ENCODE measurements at regions not wholly inside any gene's neighbourhood (a gene's known extent, or its start where the extent isn't known, plus 50 kb on each side); places are given as distances from the start of the nearest gene placed in this dataset.

DNA sequence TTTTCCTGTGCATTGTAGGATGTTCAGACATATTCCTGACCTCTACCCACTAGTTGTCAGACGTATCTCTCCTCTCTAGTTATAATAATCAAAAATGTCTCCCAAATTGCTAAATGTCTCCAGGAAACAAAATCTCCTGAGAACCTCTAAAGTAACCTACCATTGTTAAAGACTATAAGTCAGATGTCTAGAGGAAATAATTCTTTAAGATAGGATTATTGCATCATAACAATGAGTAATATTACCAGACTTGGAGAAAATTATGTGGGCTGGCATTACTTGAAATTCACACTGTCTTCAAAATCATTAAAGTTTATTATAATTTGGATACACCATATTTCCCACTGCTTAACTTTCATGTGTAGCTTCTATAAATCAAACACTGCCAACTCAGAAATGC lies 643.0 kb upstream of the ADGRL2 start:
- DNase-seq (ENCODE audit: low spot score) = no peak

DNA sequence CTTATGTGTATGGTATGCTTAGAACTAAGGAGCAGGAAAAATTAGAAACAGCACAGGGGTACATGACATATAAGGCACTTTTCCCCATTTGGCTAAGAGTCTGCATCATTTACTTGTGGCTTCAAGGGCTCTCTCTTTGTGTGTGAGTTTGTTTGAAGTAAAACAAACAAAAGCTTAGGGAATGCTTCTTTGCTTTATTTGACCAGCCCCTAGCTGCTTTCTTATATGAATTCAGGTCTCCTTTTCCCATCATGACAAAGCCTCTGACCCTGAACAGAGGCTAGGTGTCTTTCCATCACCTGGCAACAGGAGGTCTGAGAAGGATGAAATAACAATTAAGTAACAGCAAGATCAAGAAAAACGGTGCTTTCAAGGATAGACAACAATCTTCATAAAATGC lies 643.8 kb upstream of the ADGRL2 start:
- DNase-seq (ENCODE audit: low spot score) = no peak

DNA sequence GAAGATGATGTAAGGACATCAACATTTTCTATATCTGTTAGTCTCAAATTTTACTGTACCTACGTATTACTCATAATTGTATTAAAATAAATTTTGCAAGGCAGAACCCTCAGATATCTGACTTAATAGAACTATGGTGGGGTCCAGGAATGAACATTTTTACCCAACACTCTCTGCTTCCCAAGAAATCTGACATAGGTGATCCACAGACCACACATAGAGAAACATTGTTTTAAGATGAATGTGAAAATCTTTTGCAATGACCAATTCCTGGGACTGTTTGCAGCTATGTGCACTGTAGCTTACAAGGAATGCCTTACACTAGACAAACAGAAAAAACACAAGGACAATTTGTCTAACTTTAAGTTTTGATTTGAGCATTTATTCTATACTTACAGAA lies 645.6 kb upstream of the ADGRL2 start:
- no peak for DNase-seq (ENCODE audit: low spot score)

DNA sequence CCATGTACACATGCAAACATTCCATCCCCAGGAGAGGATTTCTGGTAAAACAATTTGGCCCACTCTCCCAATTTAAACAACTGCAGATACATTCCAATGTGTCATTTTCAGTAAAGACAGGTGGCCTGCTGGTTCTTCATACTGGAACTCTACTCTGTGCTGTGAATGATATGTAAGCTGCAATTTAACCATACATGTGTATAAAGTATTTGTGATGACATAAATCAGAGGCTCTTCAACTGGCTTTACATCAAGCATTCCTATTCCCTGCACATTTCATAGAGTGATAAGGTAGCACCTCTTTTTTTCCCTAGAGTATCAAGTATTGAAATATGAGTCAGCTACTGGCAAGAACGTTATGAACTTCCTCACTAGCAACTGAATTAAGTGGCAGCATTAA lies 649.5 kb upstream of the ADGRL2 start:
- DNase-seq (ENCODE audit: low spot score) = no peak

DNA sequence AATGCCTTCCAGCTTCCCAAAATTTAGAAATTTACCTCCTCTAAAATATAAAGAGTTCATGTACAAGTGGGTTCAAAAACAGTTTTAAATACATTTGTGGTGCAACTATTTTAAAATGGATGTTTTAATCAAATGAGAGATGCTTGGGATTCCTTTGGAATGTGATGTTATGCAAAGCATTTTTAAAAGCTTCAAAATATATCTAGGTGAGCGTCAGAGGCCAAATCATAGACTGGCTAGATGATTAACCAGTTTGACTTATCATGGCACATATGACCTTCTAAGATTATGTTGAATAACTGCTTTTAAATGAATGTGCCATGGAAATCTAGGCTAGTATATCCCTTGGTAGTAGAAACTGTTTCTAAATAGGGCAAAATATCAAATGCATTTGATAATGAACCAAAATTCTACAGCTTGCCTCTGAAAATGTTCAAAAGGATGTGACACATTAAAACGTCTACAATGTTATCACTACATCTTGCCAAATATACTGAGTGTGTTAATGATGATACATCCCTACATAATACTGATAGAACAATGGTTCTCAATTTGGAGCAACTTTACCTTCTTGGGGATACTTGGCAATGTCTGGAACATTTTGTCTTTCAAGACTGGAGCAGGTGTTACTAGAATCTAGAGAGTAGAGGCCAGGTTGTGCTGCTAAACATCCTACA lies 650.9 kb upstream of the ADGRL2 start:
- no peak for DNase-seq (ENCODE audit: low spot score)

DNA sequence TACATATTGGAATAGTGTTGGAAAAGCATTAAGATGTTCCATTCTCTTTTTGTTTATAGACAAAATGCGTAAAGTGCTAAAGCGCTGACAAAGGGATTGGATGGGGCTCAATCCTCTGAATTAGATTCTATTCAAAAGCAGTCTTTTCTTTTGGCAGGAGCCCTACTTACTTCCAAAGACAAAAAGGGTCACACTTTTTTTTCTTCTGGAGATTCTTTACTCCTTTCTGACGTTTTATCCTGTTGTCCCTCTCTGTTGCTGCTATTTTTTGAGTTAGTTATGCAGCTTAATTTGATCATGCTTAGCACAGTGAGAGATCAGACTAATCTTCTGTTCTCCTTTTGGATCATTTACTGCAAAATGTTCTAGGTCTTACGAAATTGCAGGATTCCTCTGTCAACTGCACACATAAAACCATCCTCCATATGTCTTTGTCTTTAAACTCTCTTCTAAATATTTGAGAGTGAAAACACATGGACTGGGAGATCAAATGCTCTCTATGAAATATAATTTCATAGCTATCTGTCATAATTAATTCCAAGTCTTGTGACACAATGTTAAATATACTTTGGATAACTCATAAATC lies 656.4 kb upstream of the ADGRL2 start:
- DNase-seq (ENCODE audit: low spot score) = no peak

DNA sequence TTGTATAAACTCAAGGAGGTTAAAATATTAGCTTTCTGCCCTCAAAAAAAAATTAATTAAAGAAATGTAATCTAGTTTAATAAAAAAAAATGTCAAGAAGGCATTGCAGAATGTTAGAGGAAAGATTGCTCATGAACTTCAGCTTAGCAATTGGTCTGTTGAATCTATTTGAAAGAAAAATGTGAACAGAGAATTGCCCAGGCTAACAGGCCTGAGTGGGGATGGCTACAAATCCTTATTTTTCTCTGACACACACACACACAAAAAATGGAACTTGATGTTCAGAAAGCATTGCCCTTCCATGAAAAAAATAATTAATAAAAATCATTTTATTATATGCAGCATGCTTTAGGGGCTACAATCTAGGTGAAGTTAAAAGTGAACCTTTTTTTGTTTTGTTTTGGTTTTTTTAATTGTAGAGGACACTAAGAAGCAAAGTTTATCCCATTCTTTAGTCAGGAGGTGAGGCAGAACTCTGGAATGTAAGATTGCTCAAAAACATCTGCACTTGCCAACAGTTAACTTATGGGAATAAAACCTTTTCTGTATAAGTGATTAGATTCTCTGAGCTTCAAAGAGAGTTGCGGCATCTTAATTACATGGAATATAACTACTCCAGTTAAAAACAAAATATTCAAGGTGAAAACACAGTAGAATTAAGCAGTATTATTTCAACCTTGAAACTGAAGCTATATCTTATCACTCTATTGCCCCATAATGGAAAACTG lies 658.5 kb upstream of the ADGRL2 start:
- DNase-seq (ENCODE audit: low spot score) = no peak

DNA sequence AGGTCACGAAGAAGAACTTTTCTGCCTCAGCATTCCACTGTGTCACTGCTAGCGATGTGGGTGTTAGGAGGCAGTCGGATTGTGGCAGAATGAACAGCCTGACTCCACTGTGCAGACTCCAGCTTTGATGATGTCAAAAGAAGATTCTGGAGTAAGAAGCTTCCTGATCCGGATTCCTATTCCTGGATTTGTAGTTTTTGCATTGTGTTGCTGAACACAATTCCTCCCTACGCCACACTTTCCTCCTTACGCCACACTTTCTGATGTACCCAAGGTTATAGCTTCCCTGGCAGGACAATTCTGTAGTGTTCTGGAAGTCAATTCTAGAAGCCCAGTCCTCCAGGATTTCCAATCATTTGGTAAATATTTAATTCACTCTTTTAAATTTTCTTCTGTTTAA lies 665.2 kb upstream of the ADGRL2 start:
- no peak for DNase-seq (ENCODE audit: low spot score)

DNA sequence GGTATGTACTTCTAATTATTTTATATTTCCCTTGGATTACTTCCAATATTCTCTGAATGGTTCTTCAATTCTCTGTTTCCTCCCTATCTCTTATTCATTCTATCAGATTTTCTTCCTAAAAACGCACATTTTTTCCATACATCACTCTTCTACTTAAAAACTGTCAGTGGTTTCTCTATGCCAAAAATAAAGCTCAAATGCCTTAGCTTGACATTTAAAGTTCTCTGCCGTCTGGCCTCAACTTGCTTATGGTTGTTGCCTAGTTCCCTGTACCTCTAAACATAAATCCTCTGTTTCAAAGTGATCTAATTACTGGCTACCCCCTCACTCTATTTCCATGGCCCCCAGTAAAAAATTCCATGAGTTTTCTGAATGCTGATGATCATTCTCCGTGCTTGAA lies 671.0 kb upstream of the ADGRL2 start:
- no peak for DNase-seq (ENCODE audit: low spot score)

DNA sequence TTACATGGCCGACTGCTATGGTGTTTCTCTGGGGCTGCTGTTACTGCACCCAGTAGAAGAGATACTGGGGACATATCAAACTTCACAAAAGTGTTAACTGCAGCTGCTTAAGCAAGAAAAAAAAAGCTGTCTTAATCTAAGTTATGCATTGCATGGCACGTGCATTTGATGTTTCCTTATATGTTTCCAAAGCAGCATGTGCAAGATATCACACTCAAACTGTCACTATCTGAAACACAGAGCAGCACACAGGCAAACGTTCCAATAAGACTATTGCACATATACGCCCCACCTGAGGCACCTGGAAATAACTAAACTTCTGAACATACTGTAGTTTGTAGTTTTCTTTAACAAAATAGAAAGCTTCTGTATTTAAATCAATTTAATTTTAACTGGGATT lies 671.4 kb upstream of the ADGRL2 start:
- DNase-seq (ENCODE audit: low spot score) = no peak

DNA sequence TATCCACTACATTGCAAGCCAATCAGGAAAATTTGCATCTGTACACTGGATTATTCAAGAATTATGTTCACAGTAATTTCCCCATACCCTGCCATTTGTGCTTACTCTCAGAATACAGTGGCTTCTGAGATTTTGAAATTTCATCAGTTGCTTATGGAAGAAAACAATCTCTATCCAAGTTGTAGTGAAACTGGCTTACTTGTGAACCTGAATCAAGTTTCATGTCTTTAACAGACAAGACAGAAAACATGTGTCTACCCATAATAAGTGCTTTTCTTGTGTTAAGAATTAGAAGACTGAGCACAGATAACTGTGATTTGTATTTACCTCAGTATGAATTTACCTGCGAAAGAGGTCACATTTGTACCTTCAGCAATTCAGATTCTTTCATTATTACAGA lies 672.7 kb upstream of the ADGRL2 start:
- DNase-seq (ENCODE audit: low spot score) = no peak

DNA sequence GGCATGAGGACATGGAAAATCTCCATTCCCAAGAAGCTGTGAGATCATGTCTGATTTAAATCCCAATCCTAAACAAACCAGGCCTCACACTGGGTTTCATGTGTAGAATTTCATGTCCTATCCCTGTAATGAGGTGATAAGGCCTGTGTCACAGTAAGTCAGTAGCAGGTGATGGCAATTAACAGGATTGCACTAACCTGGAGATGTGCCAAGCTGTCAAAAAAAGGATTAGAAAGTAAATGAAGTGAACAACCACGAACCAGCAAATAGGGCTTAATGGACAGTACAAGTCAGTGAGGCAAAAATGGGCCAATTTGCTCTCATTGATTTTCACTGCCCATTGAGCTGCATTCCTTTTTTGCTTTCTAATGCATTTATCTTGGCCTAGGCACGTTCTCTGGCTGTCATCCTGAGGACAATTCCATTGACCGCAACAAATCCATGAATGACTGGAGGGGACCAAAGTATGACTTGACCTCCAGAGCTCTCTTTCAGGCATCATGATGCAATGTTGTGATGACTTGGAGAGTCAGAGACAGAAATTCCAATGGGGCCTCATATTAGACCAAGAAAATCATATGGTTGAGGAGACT lies 673.6 kb upstream of the ADGRL2 start:
- no peak for DNase-seq (ENCODE audit: low spot score)

DNA sequence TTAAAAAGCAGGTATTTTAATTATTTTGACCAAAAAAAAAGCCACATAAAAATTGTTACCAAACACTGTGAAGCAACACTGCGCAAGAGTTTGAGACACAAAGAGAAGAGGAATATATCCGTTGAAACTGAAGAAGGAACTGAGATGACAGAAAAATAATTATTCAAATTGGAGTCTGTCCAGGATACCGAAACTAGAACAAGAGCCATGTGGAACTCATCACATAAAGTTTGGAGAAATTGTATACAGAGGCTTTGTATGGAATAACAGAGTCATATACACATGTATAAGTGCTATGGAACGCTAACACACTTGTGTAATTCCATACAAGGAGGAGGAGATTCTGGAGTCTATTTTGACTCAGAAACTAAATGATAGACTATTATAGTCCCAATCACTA lies 675.1 kb upstream of the ADGRL2 start:
- no peak for DNase-seq (ENCODE audit: low spot score)

DNA sequence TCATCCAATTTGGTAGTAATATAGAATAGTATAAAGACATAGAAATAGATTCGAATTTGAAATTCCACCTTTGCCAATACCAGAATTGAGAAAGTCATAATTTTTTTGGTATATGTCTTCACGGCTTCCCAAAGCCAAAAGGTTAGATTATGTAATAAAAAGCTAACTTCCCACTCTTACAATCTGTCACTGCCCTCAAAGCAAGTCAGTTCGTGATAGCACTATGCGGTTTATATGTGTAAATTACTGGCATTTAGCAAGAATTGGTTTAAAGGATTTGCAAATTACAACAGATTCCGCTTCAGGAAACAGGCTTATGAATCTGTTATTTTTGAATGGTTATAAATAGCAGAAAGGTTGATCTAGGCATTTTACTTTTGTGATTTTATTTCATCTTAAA lies 679.4 kb upstream of the ADGRL2 start:
- no peak for DNase-seq (ENCODE audit: low spot score)

DNA sequence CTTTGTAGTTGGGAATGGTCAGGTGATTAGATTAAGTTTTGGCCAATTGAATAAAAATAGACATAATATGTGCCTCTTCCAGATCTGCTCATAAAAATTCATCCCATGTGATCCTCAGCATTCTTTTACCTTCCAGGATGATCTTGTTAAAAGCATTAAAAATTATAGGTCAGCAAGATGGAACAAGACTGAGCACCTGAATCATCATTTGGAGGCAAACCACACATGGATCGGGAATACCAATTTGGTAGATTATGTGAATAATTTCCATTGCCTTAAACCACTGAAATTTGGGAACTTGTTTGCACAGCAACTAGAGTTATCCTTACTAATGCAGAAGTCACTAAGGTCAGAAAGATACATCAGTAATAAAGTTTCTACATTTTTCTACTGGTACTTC lies 681.4 kb upstream of the ADGRL2 start:
- DNase-seq (ENCODE audit: low spot score) = no peak

DNA sequence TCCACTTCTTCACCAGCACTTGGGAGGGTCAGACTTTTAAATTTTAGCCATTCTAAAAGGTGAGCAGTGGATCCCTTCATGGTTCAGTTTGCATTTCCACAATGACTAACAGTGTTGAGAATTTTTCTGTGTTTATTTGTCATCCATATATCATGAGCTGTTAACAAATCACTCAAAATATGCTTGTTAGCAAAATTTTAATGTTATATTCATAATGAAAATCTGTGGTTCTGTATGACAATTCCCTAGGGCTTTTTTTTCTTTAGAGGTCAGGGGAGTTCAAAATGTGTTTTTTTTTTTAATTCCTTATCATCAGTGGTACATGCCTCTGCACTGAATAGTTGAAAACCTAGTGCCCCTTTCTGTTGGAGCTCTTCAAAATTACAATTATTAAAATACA lies 682.2 kb upstream of the ADGRL2 start:
- DNase-seq (ENCODE audit: low spot score) = no peak

DNA sequence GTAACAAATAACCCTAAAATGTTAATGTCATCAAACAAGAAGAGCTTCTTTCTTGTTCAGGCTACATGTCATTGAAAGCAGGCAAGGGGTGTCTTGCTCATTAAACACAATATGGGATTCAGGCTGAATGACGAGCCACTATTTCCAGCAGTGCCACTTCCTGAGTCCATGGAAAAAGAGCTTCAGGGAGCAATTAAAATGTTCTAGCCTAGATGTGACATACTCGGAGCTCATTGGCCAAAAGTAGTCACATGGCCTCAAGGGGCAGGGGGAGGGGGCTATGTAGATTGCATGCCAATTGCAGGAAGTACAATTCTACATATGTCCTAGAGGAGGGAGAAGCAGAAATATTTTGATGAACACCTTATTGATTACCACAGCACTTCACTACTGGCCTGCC lies 685.3 kb upstream of the ADGRL2 start:
- DNase-seq (ENCODE audit: low spot score) = no peak

DNA sequence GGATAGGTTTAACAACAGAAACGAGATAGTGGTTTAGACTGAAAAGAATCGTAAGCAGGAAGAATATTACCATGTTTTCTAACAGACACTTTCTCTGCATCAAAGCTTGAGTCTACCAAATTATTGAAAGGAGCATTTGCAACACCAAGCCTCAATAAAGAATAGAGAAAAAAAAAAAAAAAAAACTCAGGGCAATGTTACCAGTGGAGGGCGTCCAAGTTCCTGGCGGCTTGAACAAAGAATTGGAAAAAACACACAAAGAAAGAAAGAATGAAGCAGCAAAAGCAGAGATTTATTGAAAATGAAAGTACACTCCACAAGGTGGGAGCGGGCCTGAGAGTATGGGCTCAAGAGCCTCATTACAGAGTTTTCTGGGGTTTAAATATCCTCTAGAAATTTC lies 686.5 kb upstream of the ADGRL2 start:
- no peak for DNase-seq (ENCODE audit: low spot score)

DNA sequence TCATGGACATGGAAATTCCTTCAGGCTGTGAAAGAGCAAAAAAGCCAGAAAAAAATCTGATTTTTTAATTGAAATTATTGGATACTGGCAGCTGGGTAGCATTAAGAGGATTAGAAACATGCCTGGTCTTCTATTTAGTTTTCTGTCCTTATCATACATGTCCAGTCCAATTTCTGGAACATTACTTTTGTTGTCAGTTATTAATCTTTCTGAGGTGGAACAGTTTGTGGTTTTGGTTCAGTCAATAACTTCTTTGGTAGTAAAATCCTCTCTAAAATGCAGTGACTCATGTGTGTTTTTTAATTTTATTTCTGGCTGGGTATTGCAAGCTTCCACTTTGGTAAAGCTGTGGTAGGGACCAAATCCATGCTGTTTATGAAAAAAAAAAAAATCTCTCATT lies 687.0 kb upstream of the ADGRL2 start:
- DNase-seq (ENCODE audit: low spot score) = no peak

DNA sequence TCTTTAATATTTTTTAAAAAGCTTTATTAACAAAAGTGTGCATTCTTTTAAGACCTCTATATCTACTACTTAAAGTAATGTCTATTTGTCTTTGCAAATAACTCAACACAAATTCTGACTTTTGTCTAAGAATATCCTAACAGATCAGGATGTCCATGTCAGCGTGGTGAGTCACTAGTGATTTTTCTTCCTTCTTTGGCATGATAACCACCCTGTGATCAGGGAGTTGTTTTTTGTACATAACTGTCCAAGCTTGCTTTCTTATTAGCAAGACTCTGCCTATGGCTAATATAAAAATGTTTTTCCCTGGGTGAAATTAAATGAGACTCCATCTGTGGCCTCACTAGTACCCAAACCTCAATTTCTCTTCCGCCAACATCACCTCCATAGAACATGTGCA lies 688.9 kb upstream of the ADGRL2 start:
- no peak for DNase-seq (ENCODE audit: low spot score)

DNA sequence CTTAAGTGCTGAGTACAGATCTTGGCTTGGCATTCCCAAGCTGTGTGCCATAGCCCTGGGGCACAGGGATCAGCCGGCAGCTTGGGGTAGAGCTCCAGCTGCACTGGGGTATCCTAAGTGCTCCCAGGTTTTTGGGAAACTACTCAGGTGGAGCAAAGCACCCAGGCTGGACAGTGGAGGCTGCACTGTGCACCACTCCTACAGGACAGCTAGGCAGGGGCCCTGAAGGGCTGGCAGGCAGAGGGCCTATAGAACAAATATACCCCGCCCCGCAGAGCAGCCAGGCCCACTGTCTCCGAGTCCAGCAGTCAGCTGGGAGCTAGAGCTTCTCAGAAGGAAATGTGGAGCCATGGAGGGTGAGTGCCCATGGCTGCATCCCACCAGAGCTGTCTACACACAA lies 691.7 kb upstream of the ADGRL2 start:
- DNase-seq (ENCODE audit: low spot score) = no peak

DNA sequence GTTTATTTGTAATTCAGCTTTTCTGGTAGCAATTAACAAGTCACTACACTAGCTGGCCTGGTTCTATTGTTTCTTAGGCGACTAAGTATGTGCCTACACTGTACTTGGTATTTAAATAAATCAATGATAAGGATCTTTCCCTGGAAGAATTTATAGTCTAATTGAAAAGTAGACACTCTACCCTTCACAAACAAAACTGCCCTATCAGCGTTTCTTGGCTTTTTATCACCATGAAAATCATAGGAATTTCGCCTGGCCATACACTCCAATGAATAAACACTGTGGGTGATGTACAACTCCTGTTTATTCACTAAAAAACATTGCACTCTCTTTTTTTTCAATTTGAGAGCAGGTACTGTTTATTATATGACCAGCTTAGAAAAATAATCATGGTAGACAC lies 702.9 kb upstream of the ADGRL2 start:
- no peak for DNase-seq (ENCODE audit: low spot score)

DNA sequence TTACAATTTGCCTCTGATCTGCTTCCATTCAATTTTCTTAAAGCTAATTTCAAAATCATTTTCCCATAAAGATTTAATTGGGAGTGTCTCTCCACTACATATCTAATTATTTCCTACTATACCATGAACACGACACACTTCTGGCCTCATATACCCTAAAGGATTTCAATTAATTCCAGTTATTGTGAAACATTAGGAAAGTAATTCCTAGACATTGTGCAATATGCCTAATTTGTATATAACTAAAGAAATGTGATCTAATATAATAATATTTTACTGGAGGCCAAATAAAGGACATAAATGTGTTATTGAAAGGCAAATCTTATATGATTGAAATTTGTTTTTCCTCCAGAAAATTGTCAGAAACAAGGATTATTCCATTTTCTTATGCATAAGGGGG lies 727.2 kb upstream of the ADGRL2 start:
- no peak for DNase-seq (ENCODE audit: low spot score)
